HG02759 (cell line): ENCODE measurements at regions not wholly inside any gene's neighbourhood (a gene's known extent, or its start where the extent isn't known, plus 50 kb on each side); places are given as distances from the start of the nearest gene placed in this dataset.

ENCODE experiments used
- ATAC-seq: cut with Tn5 transposase; IDR thresholded peaks from one replicate; pipeline ENCODE4 v1.9.1; 2021; ENCODE audit warnings: mild to moderate bottlenecking, moderate library complexity; ENCODE audit not compliant: unreplicated experiment

DNA sequence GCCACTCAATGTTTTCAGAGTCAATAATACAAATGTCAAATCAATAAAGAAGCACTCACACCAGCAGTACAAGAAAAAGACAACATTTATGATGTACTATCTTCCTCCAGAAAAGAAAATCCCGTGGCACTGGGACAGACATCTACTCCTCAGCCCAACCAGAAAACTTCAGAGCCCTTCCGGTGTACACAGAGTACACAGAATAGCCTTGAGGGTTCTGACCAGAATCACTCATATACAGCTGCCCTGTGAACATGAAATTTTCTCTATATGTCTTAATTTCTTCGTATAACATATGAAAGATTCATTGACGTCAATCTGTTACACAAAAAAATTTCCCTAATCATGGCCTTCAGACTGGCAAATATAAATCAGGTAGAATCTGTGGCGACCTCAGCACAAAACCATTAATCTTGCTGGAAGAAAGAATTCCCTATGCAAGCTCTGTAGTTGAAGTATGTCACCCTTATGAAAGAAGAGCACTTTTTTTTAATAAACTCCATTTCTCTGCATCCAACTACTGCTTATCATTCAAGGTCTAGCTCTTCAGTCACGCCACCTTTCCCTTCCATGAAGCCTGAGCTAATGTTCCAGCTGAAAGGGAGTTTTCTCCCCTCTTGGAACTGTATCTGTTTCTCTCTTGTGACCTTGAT is 53.8 kb upstream of the PLAAT1 start:
- ATAC-seq: no peak

DNA sequence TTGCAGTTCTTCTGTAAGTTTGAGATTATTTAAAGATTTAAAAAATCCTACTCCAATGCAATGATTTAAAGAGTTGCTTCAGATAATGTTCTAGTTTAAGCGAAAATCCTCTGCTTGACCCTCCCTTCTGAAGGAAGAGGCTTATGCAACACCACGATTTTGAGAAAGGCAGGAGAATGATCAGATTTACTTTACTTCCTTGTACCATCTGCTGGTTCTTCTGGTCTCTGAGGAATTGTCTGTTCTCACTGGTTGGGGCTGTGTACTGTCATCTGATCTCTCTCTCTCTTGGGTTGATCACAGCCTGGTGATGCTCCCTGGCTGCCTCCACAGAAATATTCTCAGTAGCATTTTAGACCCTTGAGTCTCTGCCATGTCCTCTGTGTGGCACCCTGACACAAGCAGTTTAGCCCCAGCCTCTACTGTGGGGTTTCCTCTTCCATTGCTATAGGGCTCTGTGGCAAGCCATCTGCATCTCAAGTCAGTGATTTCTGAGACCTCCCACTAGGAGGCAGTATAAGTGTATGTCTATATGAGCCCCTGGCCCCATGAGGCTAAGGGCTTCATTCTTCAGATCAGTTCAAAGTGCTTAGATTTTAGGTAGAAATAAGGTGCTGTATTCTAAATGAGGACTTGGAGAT is 50.8 kb upstream of the PLAAT1 start:
- no peak for ATAC-seq
